GM12892 (cell line): ENCODE measurements at regions not wholly inside any gene's neighbourhood (a gene's known extent, or its start where the extent isn't known, plus 50 kb on each side); places are given as distances from the start of the nearest gene placed in this dataset.

Source experiments
- DNase-seq: peaks from one replicate; pipeline ENCODE4 v3.0.0; 2011; ENCODE audit not compliant: insufficient read length
- FAIRE-seq: peaks from 2 replicates; lab custom pipeline; 2011; peaks lifted over from hg19 to GRCh38; lab: Jason Lieb, UNC
- POLR2A ChIP-seq: IDR thresholded peaks from 2 replicates; pipeline ENCODE4 v1.6.1; 2011; ENCODE audit warnings: low read depth, low read length, control low read depth
- POLR2AphosphoS5 ChIP-seq: IDR thresholded peaks from 2 replicates; pipeline ENCODE4 v1.6.1; 2011; ENCODE audit warnings: low read depth, low read length, control low read depth
- TAF1 ChIP-seq: IDR thresholded peaks from 2 replicates; pipeline ENCODE4 v1.6.1; 2011; ENCODE audit warnings: low read depth, mild to moderate bottlenecking, control low read depth, low read length, borderline replicate concordance

GRCh38 chr7:131721660-131722059 lies 165.2 kb upstream of the PODXL start:
- no peak for FAIRE-seq
- DNase-seq: no peak
- TF ChIP-seq POLR2AphosphoS5 (no peak), TAF1 (no peak), POLR2A (no peak)

- no peak for DNase-seq
- FAIRE-seq: no peak
- no peak for TF ChIP-seq POLR2AphosphoS5
- no peak for TF ChIP-seq TAF1
- TF ChIP-seq POLR2A: no peak
Measured at GRCh38 chr7:131720703-131721102, 164.3 kb upstream of the PODXL start.

- DNase-seq (no peak), FAIRE-seq (no peak)
- TF ChIP-seq TAF1 (no peak), POLR2AphosphoS5 (no peak), POLR2A (no peak)
Measured at GRCh38 chr7:131717181-131717580, 160.8 kb upstream of the PODXL start.

GRCh38 chr7:131699323-131699722 lies 142.9 kb upstream of the PODXL start:
- TF ChIP-seq POLR2AphosphoS5: no peak
- no peak for TF ChIP-seq POLR2A
- TF ChIP-seq TAF1: no peak
- DNase-seq (no peak), FAIRE-seq (no peak)

GRCh38 chr7:131692131-131692960 lies 135.9 kb upstream of the PODXL start:
- FAIRE-seq (no peak), DNase-seq (peak; percentile 52)

GRCh38 chr7:131691454-131692130 lies 135.2 kb upstream of the PODXL start:
- TF ChIP-seq POLR2AphosphoS5 (no peak), POLR2A (no peak), TAF1 (no peak)
- FAIRE-seq: no peak
- no peak for DNase-seq

More at GRCh38 chr7:131692131-131692960, 135.9 kb upstream of the PODXL start:
- TF ChIP-seq POLR2AphosphoS5 (no peak), TAF1 (no peak), POLR2A (no peak)

- TF ChIP-seq TAF1: no peak
- TF ChIP-seq POLR2A: no peak
- no peak for TF ChIP-seq POLR2AphosphoS5
- no peak for DNase-seq
- no peak for FAIRE-seq
Measured at GRCh38 chr7:131690441-131690840, 134.0 kb upstream of the PODXL start.

- TF ChIP-seq POLR2A: no peak
- TF ChIP-seq POLR2AphosphoS5: no peak
- no peak for TF ChIP-seq TAF1
- no peak for DNase-seq
- FAIRE-seq: no peak
Measured at GRCh38 chr7:131689662-131690234, 133.3 kb upstream of the PODXL start.

GRCh38 chr7:131688738-131689661 lies 132.6 kb upstream of the PODXL start:
- peak; percentile 78 for FAIRE-seq
- TF ChIP-seq POLR2A (no peak), TAF1 (no peak), POLR2AphosphoS5 (no peak)
- peak; percentile 84 for DNase-seq

- no peak for TF ChIP-seq POLR2AphosphoS5
- TF ChIP-seq TAF1: no peak
- TF ChIP-seq POLR2A: no peak
- FAIRE-seq (no peak), DNase-seq (no peak)
Measured at GRCh38 chr7:131687296-131687695, 130.9 kb upstream of the PODXL start.
